NCI-H2081 (cell line): ENCODE measurements at regions not wholly inside any gene's neighbourhood (a gene's known extent, or its start where the extent isn't known, plus 50 kb on each side); places are given as distances from the start of the nearest gene placed in this dataset.

Experiments
- DNase-seq, 2 experiments: peaks; one replicate each; lab custom pipeline; 2025; lab: John Stamatoyannopoulos, UW

- DNase-seq, result no peak
Measured at GRCh38 chr6:167494698-167495435, 170.0 kb downstream of the TTLL2 start.

- DNase-seq, result no peak
Measured at GRCh38 chr6:167495506-167496401, 170.9 kb downstream of the TTLL2 start.

GRCh38 chr6:167496707-167497106 lies 171.8 kb downstream of the TTLL2 start:
- DNase-seq, result no peak

- no peak for DNase-seq
Measured at GRCh38 chr6:167497428-167498056, 172.7 kb downstream of the TTLL2 start.

GRCh38 chr6:167499161-167499660 lies 174.3 kb downstream of the TTLL2 start:
- DNase-seq, result no peak

GRCh38 chr6:167500961-167501360 lies 176.1 kb downstream of the TTLL2 start:
- no peak for DNase-seq

GRCh38 chr6:167501831-167502385 lies 177.0 kb downstream of the TTLL2 start:
- DNase-seq, result no peak

- DNase-seq, result no peak
Measured at GRCh38 chr6:167502471-167502870, 177.6 kb downstream of the TTLL2 start.

GRCh38 chr6:167504385-167504961 lies 179.6 kb downstream of the TTLL2 start:
- DNase-seq, result no peak

- no peak for DNase-seq
Measured at GRCh38 chr6:167505199-167505598, 180.3 kb downstream of the TTLL2 start.

- DNase-seq, result no peak
Measured at GRCh38 chr6:167505782-167506181, 180.9 kb downstream of the TTLL2 start.

- DNase-seq, result no peak
Measured at GRCh38 chr6:167506443-167507301, 181.8 kb downstream of the TTLL2 start.

- DNase-seq, result no peak
Measured at GRCh38 chr6:167507376-167507945, 182.6 kb downstream of the TTLL2 start.

- no peak for DNase-seq
Measured at GRCh38 chr6:167508919-167509852, 184.3 kb downstream of the TTLL2 start.

GRCh38 chr6:167509853-167510220 lies 185.0 kb downstream of the TTLL2 start:
- DNase-seq, result no peak

GRCh38 chr6:167510648-167511047 lies 185.8 kb downstream of the TTLL2 start:
- no peak for DNase-seq

GRCh38 chr6:167512696-167513375 lies 187.9 kb downstream of the TTLL2 start:
- DNase-seq, result no peak

GRCh38 chr6:167513778-167514177 lies 188.9 kb downstream of the TTLL2 start:
- DNase-seq, result no peak

- no peak for DNase-seq
Measured at GRCh38 chr6:167514524-167514923, 189.6 kb downstream of the TTLL2 start.
